Fibroblast of the aortic adventitia (primary cell): ENCODE measurements at regions not wholly inside any gene's neighbourhood (a gene's known extent, or its start where the extent isn't known, plus 50 kb on each side); places are given as distances from the start of the nearest gene placed in this dataset.

Source experiments
- DNase-seq: peaks from one replicate; pipeline ENCODE4 v3.0.0-alpha.2; 2010; ENCODE audit warnings: low read depth
- H3K4me3 ChIP-seq: 2 replicates; pipeline ENCODE4 v1.5.1; 2011; ENCODE audit warnings: low read depth, mild to moderate bottlenecking, control low read depth, low read length, moderate library complexity
- TF ChIP-seq, protein P1 (sequence below): IDR thresholded peaks from 2 replicates; pipeline ENCODE4 v1.5.1; 2011; ENCODE audit warnings: mild to moderate bottlenecking, low read length, control low read depth, inconsistent platforms; ENCODE audit not compliant: insufficient read depth

- TF ChIP-seq, protein P1, sequence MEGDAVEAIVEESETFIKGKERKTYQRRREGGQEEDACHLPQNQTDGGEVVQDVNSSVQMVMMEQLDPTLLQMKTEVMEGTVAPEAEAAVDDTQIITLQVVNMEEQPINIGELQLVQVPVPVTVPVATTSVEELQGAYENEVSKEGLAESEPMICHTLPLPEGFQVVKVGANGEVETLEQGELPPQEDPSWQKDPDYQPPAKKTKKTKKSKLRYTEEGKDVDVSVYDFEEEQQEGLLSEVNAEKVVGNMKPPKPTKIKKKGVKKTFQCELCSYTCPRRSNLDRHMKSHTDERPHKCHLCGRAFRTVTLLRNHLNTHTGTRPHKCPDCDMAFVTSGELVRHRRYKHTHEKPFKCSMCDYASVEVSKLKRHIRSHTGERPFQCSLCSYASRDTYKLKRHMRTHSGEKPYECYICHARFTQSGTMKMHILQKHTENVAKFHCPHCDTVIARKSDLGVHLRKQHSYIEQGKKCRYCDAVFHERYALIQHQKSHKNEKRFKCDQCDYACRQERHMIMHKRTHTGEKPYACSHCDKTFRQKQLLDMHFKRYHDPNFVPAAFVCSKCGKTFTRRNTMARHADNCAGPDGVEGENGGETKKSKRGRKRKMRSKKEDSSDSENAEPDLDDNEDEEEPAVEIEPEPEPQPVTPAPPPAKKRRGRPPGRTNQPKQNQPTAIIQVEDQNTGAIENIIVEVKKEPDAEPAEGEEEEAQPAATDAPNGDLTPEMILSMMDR, result no peak
- no peak overlapping the region for H3K4me3 ChIP-seq
- DNase-seq, result no peak
These were observed 268.1 kb downstream of the IPO8 start for GRCh38 chr12:30427555-30427954.

DNA sequence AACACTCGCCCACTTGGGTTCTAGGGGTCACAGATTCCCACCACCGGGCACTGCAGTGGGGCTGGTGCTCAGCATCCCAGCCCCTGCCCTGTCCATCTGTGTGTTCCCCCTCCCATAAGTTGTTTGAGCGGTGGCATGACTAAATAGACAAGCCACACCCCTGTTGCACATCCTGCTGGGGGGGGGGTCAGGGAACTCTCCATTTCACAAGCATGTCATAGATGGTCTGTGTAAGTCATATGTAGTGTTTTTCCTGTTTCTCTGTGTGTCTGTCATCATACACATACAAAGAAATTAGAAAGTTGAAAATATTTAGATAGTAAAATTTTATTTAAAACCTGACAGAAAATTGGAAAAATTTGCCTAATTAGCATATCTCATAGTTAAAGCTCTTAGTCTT is 270.2 kb downstream of the IPO8 start:
- no peak overlapping the region for H3K4me3 ChIP-seq
- TF ChIP-seq, protein P1, result no peak
- no peak for DNase-seq

GRCh38 chr12:30423330-30423729 is 272.3 kb downstream of the IPO8 start:
- no peak overlapping the region for H3K4me3 ChIP-seq
- no peak for DNase-seq
- TF ChIP-seq, protein P1, result no peak

- TF ChIP-seq, protein P1, result no peak
These were observed 272.8 kb downstream of the IPO8 start for GRCh38 chr12:30422844-30423243.

DNA sequence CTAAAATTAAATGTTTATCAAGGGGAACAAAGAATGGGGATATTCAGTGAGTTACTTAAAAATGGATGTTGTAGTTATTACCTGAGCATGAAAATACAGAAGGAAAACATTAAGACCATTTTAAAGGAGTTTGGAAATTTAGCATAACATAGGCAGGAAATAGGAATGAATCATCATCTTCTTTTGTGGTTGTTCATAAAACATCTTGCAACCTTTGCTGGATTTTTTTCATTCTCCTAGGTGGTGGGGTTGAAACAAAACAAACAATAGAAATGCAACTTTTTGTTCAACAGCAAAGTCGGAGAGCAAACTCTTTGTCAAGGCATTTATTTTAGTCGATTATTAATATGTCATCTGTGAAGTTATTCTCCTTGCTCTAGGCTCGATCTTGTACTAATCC is 275.1 kb downstream of the IPO8 start:
- no peak overlapping the region for H3K4me3 ChIP-seq
- TF ChIP-seq, protein P1, result no peak
- DNase-seq, result peak; percentile 34

More at GRCh38 chr12:30422844-30423243, 272.8 kb downstream of the IPO8 start:
- no peak overlapping the region for H3K4me3 ChIP-seq
- no peak for DNase-seq

DNA sequence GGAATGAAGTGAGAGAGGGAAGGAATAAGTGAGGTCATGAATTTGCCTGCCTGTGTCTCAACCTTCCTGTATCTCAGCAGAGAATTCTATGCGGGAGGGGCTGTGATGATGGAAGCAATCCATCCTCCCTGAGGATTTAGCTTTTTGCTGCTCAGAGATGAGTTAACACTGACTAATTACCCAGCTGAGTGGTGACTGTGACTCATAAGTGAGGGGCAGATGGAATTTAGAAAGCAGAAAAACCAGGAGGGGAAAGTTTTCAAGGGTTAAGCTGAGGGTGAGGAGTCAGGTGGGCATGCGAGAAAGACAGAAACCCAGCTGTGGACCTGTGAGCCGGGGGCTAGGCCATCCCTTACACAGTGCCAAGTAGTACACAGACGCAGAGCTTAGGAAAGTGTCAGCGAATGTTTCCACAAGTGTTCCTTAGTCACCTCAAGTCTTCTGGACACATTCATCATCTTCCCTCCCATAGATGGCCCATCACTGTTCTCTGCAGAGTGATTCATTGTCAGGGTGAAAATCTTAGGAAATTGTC is 277.9 kb downstream of the IPO8 start:
- TF ChIP-seq, protein P1, result no peak
- DNase-seq, result peak; percentile 92
- no peak overlapping the region for H3K4me3 ChIP-seq

DNA sequence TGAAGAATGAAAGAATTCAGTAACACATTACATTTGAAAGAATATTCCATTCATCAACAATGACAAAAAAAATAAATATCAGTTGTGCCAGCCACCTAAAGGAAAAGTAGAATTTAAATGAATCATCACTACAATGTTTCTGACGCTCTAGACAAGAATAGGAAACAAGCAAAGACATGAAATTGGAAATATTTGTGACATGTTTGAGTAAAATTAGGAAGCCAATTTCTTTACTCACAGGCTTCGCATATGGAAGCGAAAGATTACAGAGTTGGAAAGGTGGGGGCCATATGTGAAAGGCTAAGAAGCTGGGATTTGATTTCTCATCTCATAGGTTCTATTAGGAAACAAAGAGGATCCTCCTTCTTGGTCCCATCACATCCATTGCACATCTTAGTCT is 279.0 kb downstream of the IPO8 start:
- DNase-seq, result no peak
- TF ChIP-seq, protein P1, result no peak
- no peak overlapping the region for H3K4me3 ChIP-seq
